Stimulated activated memory B cell treated with anti-CD40 and anti-IgM and Interleukin-4, amounts not matched to agents 10 μg/mL and 1 μg/mL and 100 μg/mL, for 72 hours (primary cell): ENCODE measurements at regions not wholly inside any gene's neighbourhood (a gene's known extent, or its start where the extent isn't known, plus 50 kb on each side); places are given as distances from the start of the nearest gene placed in this dataset.
"Not testable (repeated sequence)": the region's sequence is repeated elsewhere in the genome, so short reads cannot be mapped to it uniquely, and the experiment has no call there.

Source experiments
- ATAC-seq: fragments of 150-1000 bp; cut with Tn5 transposase; 2 replicates; pipeline ENCODE4 v1.10.0; 2021
- H3K27ac Mint-ChIP-seq: one replicate; pipeline ENCODE4 v1.8.0; 2022; ENCODE audit warnings: mild to moderate bottlenecking, mixed read lengths
- H3K27me3 Mint-ChIP-seq: one replicate; pipeline ENCODE4 v1.8.0; 2022; ENCODE audit warnings: mixed read lengths
- H3K36me3 Mint-ChIP-seq: one replicate; pipeline ENCODE4 v1.8.0; 2022; ENCODE audit warnings: mixed read lengths
- H3K4me1 Mint-ChIP-seq: one replicate; pipeline ENCODE4 v1.8.0; 2022; ENCODE audit warnings: mixed read lengths
- H3K4me3 Mint-ChIP-seq: one replicate; pipeline ENCODE4 v1.8.0; 2022; ENCODE audit warnings: mild to moderate bottlenecking, moderate library complexity, mixed read lengths
- H3K9me3 Mint-ChIP-seq: one replicate; pipeline ENCODE4 v1.8.0; 2022; ENCODE audit warnings: mixed read lengths

- H3K27ac Mint-ChIP-seq = no peak overlapping the region
- ATAC-seq = no peak
- H3K4me3 Mint-ChIP-seq = no peak overlapping the region
- H3K36me3 Mint-ChIP-seq = no peaks in the 10 kb centered on the region
- no peaks in the 10 kb centered on the region for H3K9me3 Mint-ChIP-seq
- H3K27me3 Mint-ChIP-seq = no peaks in the 10 kb centered on the region
- H3K4me1 Mint-ChIP-seq = no peaks in the 10 kb centered on the region
Measured at GRCh38 chr6:126880964-126881363, 237.5 kb upstream of the RSPO3 start.

GRCh38 chr6:126886106-126886505 lies 232.4 kb upstream of the RSPO3 start:
- ATAC-seq = no peak
- Mint-ChIP-seq H3K4me1 (no peaks in the 10 kb centered on the region), H3K36me3 (no peaks in the 10 kb centered on the region), H3K27me3 (no peaks in the 10 kb centered on the region), H3K9me3 (no peaks in the 10 kb centered on the region), H3K27ac (no peak overlapping the region), H3K4me3 (no peak overlapping the region)

GRCh38 chr6:126888727-126889725 lies 229.4 kb upstream of the RSPO3 start:
- Mint-ChIP-seq H3K9me3 (no peaks in the 10 kb centered on the region), H3K27ac (no peak overlapping the region), H3K36me3 (no peaks in the 10 kb centered on the region), H3K4me3 (no peak overlapping the region), H3K4me1 (no peaks in the 10 kb centered on the region), H3K27me3 (no peaks in the 10 kb centered on the region)
- no peak for ATAC-seq

- no peaks in the 10 kb centered on the region for H3K4me1 Mint-ChIP-seq
- H3K9me3 Mint-ChIP-seq = no peaks in the 10 kb centered on the region
- no peak for ATAC-seq
Measured at GRCh38 chr6:126890055-126890454, 228.4 kb upstream of the RSPO3 start.

GRCh38 chr6:126891158-126891557 lies 227.3 kb upstream of the RSPO3 start:
- Mint-ChIP-seq H3K4me3 (no peak overlapping the region), H3K4me1 (no peaks in the 10 kb centered on the region), H3K27ac (no peak overlapping the region), H3K36me3 (no peaks in the 10 kb centered on the region), H3K9me3 (no peaks in the 10 kb centered on the region), H3K27me3 (no peaks in the 10 kb centered on the region)
- ATAC-seq = no peak

More at GRCh38 chr6:126890055-126890454, 228.4 kb upstream of the RSPO3 start:
- Mint-ChIP-seq H3K27ac (no peak overlapping the region), H3K4me3 (no peak overlapping the region), H3K36me3 (no peaks in the 10 kb centered on the region), H3K27me3 (no peaks in the 10 kb centered on the region)

- not testable (repeated sequence) for H3K27me3 Mint-ChIP-seq, ATAC-seq, H3K9me3 Mint-ChIP-seq, H3K4me1 Mint-ChIP-seq, H3K4me3 Mint-ChIP-seq, H3K27ac Mint-ChIP-seq, H3K36me3 Mint-ChIP-seq
Measured at GRCh38 chr6:126892869-126893268, 225.6 kb upstream of the RSPO3 start.

- H3K27me3 Mint-ChIP-seq = no peaks in the 10 kb centered on the region
- no peaks in the 10 kb centered on the region for H3K4me1 Mint-ChIP-seq
- no peaks in the 10 kb centered on the region for H3K9me3 Mint-ChIP-seq
- ATAC-seq = no peak
- H3K36me3 Mint-ChIP-seq = no peaks in the 10 kb centered on the region
- no peak overlapping the region for H3K4me3 Mint-ChIP-seq
- H3K27ac Mint-ChIP-seq = no peak overlapping the region
Measured at GRCh38 chr6:126897758-126898157, 220.7 kb upstream of the RSPO3 start.

GRCh38 chr6:126904176-126904575 lies 214.3 kb upstream of the RSPO3 start:
- Mint-ChIP-seq H3K36me3 (no peaks in the 10 kb centered on the region), H3K27ac (no peak overlapping the region), H3K9me3 (no peaks in the 10 kb centered on the region), H3K27me3 (no peaks in the 10 kb centered on the region), H3K4me1 (no peaks in the 10 kb centered on the region), H3K4me3 (no peak overlapping the region)
- ATAC-seq = no peak

- no peak for ATAC-seq
- no peaks in the 10 kb centered on the region for H3K36me3 Mint-ChIP-seq
- H3K4me1 Mint-ChIP-seq = no peaks in the 10 kb centered on the region
Measured at GRCh38 chr6:126905917-126906316, 212.6 kb upstream of the RSPO3 start.

GRCh38 chr6:126907312-126907711 lies 211.2 kb upstream of the RSPO3 start:
- no peak overlapping the region for H3K27ac Mint-ChIP-seq
- no peak overlapping the region for H3K4me3 Mint-ChIP-seq
- H3K27me3 Mint-ChIP-seq = no peaks in the 10 kb centered on the region

More at GRCh38 chr6:126905917-126906316, 212.6 kb upstream of the RSPO3 start:
- Mint-ChIP-seq H3K9me3 (no peaks in the 10 kb centered on the region), H3K4me3 (no peak overlapping the region), H3K27ac (no peak overlapping the region), H3K27me3 (no peaks in the 10 kb centered on the region)

GRCh38 chr6:126907996-126908395 lies 210.5 kb upstream of the RSPO3 start:
- no peak overlapping the region for H3K4me3 Mint-ChIP-seq
- H3K9me3 Mint-ChIP-seq = no peaks in the 10 kb centered on the region
- no peak for ATAC-seq
- H3K27ac Mint-ChIP-seq = no peak overlapping the region
- no peaks in the 10 kb centered on the region for H3K27me3 Mint-ChIP-seq
- H3K4me1 Mint-ChIP-seq = no peaks in the 10 kb centered on the region
- H3K36me3 Mint-ChIP-seq = no peaks in the 10 kb centered on the region

More at GRCh38 chr6:126907312-126907711, 211.2 kb upstream of the RSPO3 start:
- H3K36me3 Mint-ChIP-seq = no peaks in the 10 kb centered on the region
- H3K9me3 Mint-ChIP-seq = no peaks in the 10 kb centered on the region
- H3K4me1 Mint-ChIP-seq = no peaks in the 10 kb centered on the region
- ATAC-seq = no peak

- ATAC-seq = no peak
- Mint-ChIP-seq H3K27ac (no peak overlapping the region), H3K4me1 (no peaks in the 10 kb centered on the region), H3K36me3 (no peaks in the 10 kb centered on the region), H3K4me3 (no peak overlapping the region), H3K27me3 (no peaks in the 10 kb centered on the region), H3K9me3 (no peaks in the 10 kb centered on the region)
Measured at GRCh38 chr6:126909493-126909892, 209.0 kb upstream of the RSPO3 start.

- no peak for ATAC-seq
- Mint-ChIP-seq H3K4me1 (no peaks in the 10 kb centered on the region), H3K36me3 (no peaks in the 10 kb centered on the region), H3K9me3 (no peaks in the 10 kb centered on the region), H3K27me3 (no peaks in the 10 kb centered on the region), H3K4me3 (no peak overlapping the region), H3K27ac (no peak overlapping the region)
Measured at GRCh38 chr6:126913651-126914050, 204.8 kb upstream of the RSPO3 start.

GRCh38 chr6:126914172-126914571 lies 204.3 kb upstream of the RSPO3 start:
- Mint-ChIP-seq H3K36me3 (no peaks in the 10 kb centered on the region), H3K27me3 (no peaks in the 10 kb centered on the region), H3K4me1 (no peaks in the 10 kb centered on the region), H3K9me3 (no peaks in the 10 kb centered on the region), H3K27ac (no peak overlapping the region), H3K4me3 (no peak overlapping the region)
- ATAC-seq = no peak

GRCh38 chr6:126914801-126915200 lies 203.7 kb upstream of the RSPO3 start:
- H3K27ac Mint-ChIP-seq = no peak overlapping the region
- H3K4me1 Mint-ChIP-seq = no peaks in the 10 kb centered on the region
- no peak for ATAC-seq
- no peaks in the 10 kb centered on the region for H3K36me3 Mint-ChIP-seq
- no peaks in the 10 kb centered on the region for H3K27me3 Mint-ChIP-seq
- H3K4me3 Mint-ChIP-seq = no peak overlapping the region
- H3K9me3 Mint-ChIP-seq = no peaks in the 10 kb centered on the region

GRCh38 chr6:126919947-126920346 lies 198.5 kb upstream of the RSPO3 start:
- Mint-ChIP-seq H3K27me3 (no peaks in the 10 kb centered on the region), H3K4me3 (no peak overlapping the region), H3K4me1 (no peaks in the 10 kb centered on the region), H3K9me3 (no peaks in the 10 kb centered on the region), H3K27ac (no peak overlapping the region), H3K36me3 (no peaks in the 10 kb centered on the region)
- no peak for ATAC-seq
